HEK293 (cell line): ENCODE measurements at regions not wholly inside any gene's neighbourhood (a gene's known extent, or its start where the extent isn't known, plus 50 kb on each side); places are given as distances from the start of the nearest gene placed in this dataset.

ENCODE experiments used
- CTCF ChIA-PET: fragments of 350-600 bp; formaldehyde crosslinking; extraction: SDS; loops from one replicate; lab custom pipeline; 2021; ENCODE audit warnings: antibody characterized with exemption; lab: Yijun Ruan, JAX
- POLR2A ChIA-PET: fragments of 300-600 bp; formaldehyde crosslinking; extraction: SDS; loops from one replicate; lab custom pipeline; 2020; ENCODE audit warnings: antibody characterized with exemption, inconsistent platforms; lab: Yijun Ruan, JAX
- H3K27ac ChIP-seq: fragments of 200-500 bp; sonication (Bioruptor generic); 2 replicates; pipeline ENCODE4 v1.5.1; 2014; ENCODE audit warnings: low read depth, low read length, control low read depth, inconsistent platforms; ENCODE audit errors: extremely low read depth
- H3K36me3 ChIP-seq, 2 experiments: fragments of 200-500 bp in 1 of 2; sonication (Bioruptor generic) in 1 of 2; 1 replicate in 1 of 2; 2 replicates in 1 of 2; pipeline ENCODE4 v1.5.1; 2014 to 2017; ENCODE audit warnings: inconsistent platforms in 2 of 2, low read length in 2 of 2; ENCODE audit not compliant: control insufficient read depth in 2 of 2, insufficient read depth in 1 of 2
- H3K4me1 ChIP-seq: fragments of 200-500 bp; sonication (Bioruptor generic); 2 replicates; pipeline ENCODE4 v1.5.1; 2014; ENCODE audit warnings: mild to moderate bottlenecking, low read length, inconsistent platforms; ENCODE audit not compliant: control insufficient read depth, insufficient read depth
- H3K4me3 ChIP-seq: 2 replicates; pipeline ENCODE4 v1.5.1; 2011; ENCODE audit warnings: low read depth, mild to moderate bottlenecking, control low read depth, low read length, moderate library complexity
- H3K9me3 ChIP-seq: fragments of 200-500 bp; sonication (Bioruptor generic); 2 replicates; pipeline ENCODE4 v1.5.1; 2014; ENCODE audit warnings: low read depth, low read length, inconsistent platforms; ENCODE audit not compliant: control insufficient read depth, insufficient read depth
- BCL11B ChIP-seq: fragments of 450-650 bp; formaldehyde crosslinking; IDR thresholded peaks from 2 replicates; pipeline ENCODE4 v1.5.1; 2016; ENCODE audit warnings: low read depth, missing biosample characterization, missing genetic modification characterization
- FEZF1 ChIP-seq: fragments of 450-650 bp; formaldehyde crosslinking; IDR thresholded peaks from 2 replicates; pipeline ENCODE4 v1.5.1; 2016; ENCODE audit warnings: missing biosample characterization, missing genetic modification characterization
- GLIS1 ChIP-seq: fragments of 450-650 bp; formaldehyde crosslinking; IDR thresholded peaks from 2 replicates; pipeline ENCODE4 v1.5.1; 2016; ENCODE audit warnings: missing biosample characterization, missing genetic modification characterization
- KLF1 ChIP-seq: fragments of 450-650 bp; formaldehyde crosslinking; IDR thresholded peaks from 2 replicates; pipeline ENCODE4 v1.5.1; 2016; ENCODE audit warnings: missing biosample characterization, missing genetic modification characterization
- KLF10 ChIP-seq: fragments of 450-650 bp; IDR thresholded peaks from 2 replicates; pipeline ENCODE4 v1.5.1; 2018; ENCODE audit warnings: missing biosample characterization, mild to moderate bottlenecking, missing genetic modification characterization
- PATZ1 ChIP-seq: fragments of 450-650 bp; formaldehyde crosslinking; IDR thresholded peaks from 2 replicates; pipeline ENCODE4 v1.5.1; 2016; ENCODE audit warnings: missing biosample characterization, missing genetic modification characterization
- REPIN1 ChIP-seq: fragments of 450-650 bp; formaldehyde crosslinking; IDR thresholded peaks from 2 replicates; pipeline ENCODE4 v1.5.1; 2017; ENCODE audit warnings: missing biosample characterization, missing genetic modification characterization, low read depth
- SETDB1 ChIP-seq: IDR thresholded peaks from one replicate; pipeline ENCODE4 v1.6.1; 2017; ENCODE audit warnings: mild to moderate bottlenecking, low read length, moderate library complexity, mixed read lengths; ENCODE audit not compliant: insufficient read length
- ZEB2 ChIP-seq: fragments of 450-650 bp; formaldehyde crosslinking; IDR thresholded peaks from 2 replicates; pipeline ENCODE4 v1.5.1; 2016; ENCODE audit warnings: missing biosample characterization, missing genetic modification characterization
- ZIC2 ChIP-seq: fragments of 450-650 bp; formaldehyde crosslinking; IDR thresholded peaks from 2 replicates; pipeline ENCODE4 v1.5.1; 2016; ENCODE audit warnings: missing biosample characterization, missing genetic modification characterization
- ZNF133 ChIP-seq: fragments of 450-650 bp; formaldehyde crosslinking; IDR thresholded peaks from 2 replicates; pipeline ENCODE4 v1.5.1; 2016; ENCODE audit warnings: missing biosample characterization, missing genetic modification characterization
- ZNF211 ChIP-seq: fragments of 450-650 bp; formaldehyde crosslinking; IDR thresholded peaks from 2 replicates; pipeline ENCODE4 v1.5.1; 2016; ENCODE audit warnings: low read depth, missing biosample characterization, missing genetic modification characterization
- ZNF221 ChIP-seq: fragments of 450-650 bp; formaldehyde crosslinking; IDR thresholded peaks from 2 replicates; pipeline ENCODE4 v1.5.1; 2017; ENCODE audit warnings: missing biosample characterization, missing genetic modification characterization, borderline replicate concordance
- ZNF292 ChIP-seq: fragments of 450-650 bp; formaldehyde crosslinking; IDR thresholded peaks from 2 replicates; pipeline ENCODE4 v1.5.1; 2016; ENCODE audit warnings: low read depth, missing biosample characterization, missing genetic modification characterization, borderline replicate concordance
- ZNF398 ChIP-seq: fragments of 450-650 bp; formaldehyde crosslinking; IDR thresholded peaks from 2 replicates; pipeline ENCODE4 v1.5.1; 2017; ENCODE audit warnings: missing biosample characterization, missing genetic modification characterization
- ZNF548 ChIP-seq: fragments of 450-650 bp; formaldehyde crosslinking; IDR thresholded peaks from 2 replicates; pipeline ENCODE4 v1.5.1; 2016; ENCODE audit warnings: missing biosample characterization, missing genetic modification characterization
- ZNF692 ChIP-seq: fragments of 450-650 bp; formaldehyde crosslinking; IDR thresholded peaks from 2 replicates; pipeline ENCODE4 v1.5.1; 2016; ENCODE audit warnings: missing biosample characterization, missing genetic modification characterization
- ZNF76 ChIP-seq: fragments of 450-650 bp; formaldehyde crosslinking; IDR thresholded peaks from 2 replicates; pipeline ENCODE4; 2016; ENCODE audit warnings: low read depth, missing biosample characterization, missing genetic modification characterization, borderline replicate concordance
- ZNF830 ChIP-seq: fragments of 450-650 bp; IDR thresholded peaks from 2 replicates; pipeline ENCODE4 v1.5.0; 2018; ENCODE audit warnings: missing biosample characterization, missing genetic modification characterization, low read depth, mild to moderate bottlenecking, moderate library complexity

- H3K4me1 ChIP-seq: no peaks in the 10 kb centered on the region
- H3K9me3 ChIP-seq: no peaks in the 10 kb centered on the region
- ChIA-PET CTCF (no interaction called here), POLR2A (no interaction called here)
- no peak overlapping the region for H3K27ac ChIP-seq
- H3K4me3 ChIP-seq: no peak overlapping the region
- no peaks in the 10 kb centered on the region for H3K36me3 ChIP-seq
- TF ChIP-seq SETDB1: peak; percentile 23
- TF ChIP-seq GLIS1 (tag by site-specific recombination): 0 out of 2 replicates have a peak, but pooled peaks have one; percentile 8
- TF ChIP-seq ZNF76 (tag by site-specific recombination): no peak
- TF ChIP-seq ZIC2 (tag by site-specific recombination): no peak
- TF ChIP-seq ZNF548: no peak
- no peak for TF ChIP-seq KLF1 (tag by site-specific recombination)
- no peak for TF ChIP-seq ZNF133 (tag by site-specific recombination)
- no peak for TF ChIP-seq BCL11B
These were observed 276.4 kb downstream of the SOX9 start for GRCh38 chr17:72397223-72397667.

- Histone ChIP-seq H3K36me3 (no peaks in the 10 kb centered on the region), H3K27ac (no peak overlapping the region), H3K9me3 (no peaks in the 10 kb centered on the region), H3K4me1 (no peaks in the 10 kb centered on the region), H3K4me3 (no peak overlapping the region)
- ChIA-PET CTCF (no interaction called here), POLR2A (no interaction called here)
- no peak for TF ChIP-seq ZNF830
- TF ChIP-seq ZNF398 (tag by site-specific recombination): no peak
- TF ChIP-seq ZNF292 (tag by site-specific recombination): no peak
- no peak for TF ChIP-seq REPIN1
- TF ChIP-seq ZNF221 (tag by site-specific recombination): no peak
- TF ChIP-seq FEZF1 (tag by site-specific recombination): no peak
- TF ChIP-seq ZNF211 (tag by site-specific recombination): no peak
- no peak for TF ChIP-seq ZNF692 (tag by site-specific recombination)
- TF ChIP-seq ZEB2: no peak
These were observed 276.9 kb downstream of the SOX9 start for GRCh38 chr17:72397687-72398086.

GRCh38 chr17:72399023-72399607 lies 278.3 kb downstream of the SOX9 start:
- no peaks in the 10 kb centered on the region for H3K9me3 ChIP-seq
- ChIA-PET POLR2A (no interaction called here), CTCF (no interaction called here)
- peaks cover 0 to 3% of the 10 kb centered on the region in 2 experiments; a peak in 1 of 3 replicates for H3K36me3 ChIP-seq
- no peak overlapping the region for H3K4me3 ChIP-seq
- no peak overlapping the region for H3K27ac ChIP-seq
- TF ChIP-seq KLF10 (tag by site-specific recombination) (no peak), PATZ1 (tag by site-specific recombination) (no peak)
- H3K4me1 ChIP-seq: no peaks in the 10 kb centered on the region
